Upper lobe of right lung (tissue), 1 donor: ENCODE measurements at regions not wholly inside any gene's neighbourhood (a gene's known extent, or its start where the extent isn't known, plus 50 kb on each side); places are given as distances from the start of the nearest gene placed in this dataset.

Experiments used
- ATAC-seq: fragments of 200-7000 bp; cut with Tn5 transposase; one replicate; pipeline ENCODE4 v1.9.1; 2020; ENCODE audit warnings: mild to moderate bottlenecking, moderate library complexity
- DNase-seq: peaks from one replicate; pipeline ENCODE4 v3.0.0-alpha.2; 2020
- H3K27ac ChIP-seq: fragments of 200-600 bp; one replicate; pipeline ENCODE4 v1.8.0; 2022
- H3K27me3 ChIP-seq: fragments of 200-600 bp; one replicate; pipeline ENCODE4 v1.8.0; 2022; ENCODE audit warnings: mild to moderate bottlenecking
- H3K36me3 ChIP-seq: fragments of 200-600 bp; one replicate; pipeline ENCODE4 v1.8.0; 2022
- H3K4me1 ChIP-seq: fragments of 200-600 bp; one replicate; pipeline ENCODE4 v1.8.0; 2022
- H3K4me3 ChIP-seq: fragments of 200-600 bp; one replicate; pipeline ENCODE4 v1.8.0; 2022; ENCODE audit warnings: mild to moderate bottlenecking
- H3K9me3 ChIP-seq: fragments of 200-600 bp; one replicate; pipeline ENCODE4 v1.8.0; 2022
- intact Hi-C: fragments of 100-400 bp; cut with DNase I; formaldehyde crosslinking; loops from one replicate; pipeline ENCODE4 v1.11.0; 2022
- TF ChIP-seq, protein P1 (sequence below): fragments of 200-600 bp; IDR thresholded peaks from one replicate; pipeline ENCODE4 v1.8.0; 2022; ENCODE audit warnings: antibody characterized with exemption
- donor health status: DM: no; HTN: yes; CAD: no; lungs with severe emphysema.

DNA sequence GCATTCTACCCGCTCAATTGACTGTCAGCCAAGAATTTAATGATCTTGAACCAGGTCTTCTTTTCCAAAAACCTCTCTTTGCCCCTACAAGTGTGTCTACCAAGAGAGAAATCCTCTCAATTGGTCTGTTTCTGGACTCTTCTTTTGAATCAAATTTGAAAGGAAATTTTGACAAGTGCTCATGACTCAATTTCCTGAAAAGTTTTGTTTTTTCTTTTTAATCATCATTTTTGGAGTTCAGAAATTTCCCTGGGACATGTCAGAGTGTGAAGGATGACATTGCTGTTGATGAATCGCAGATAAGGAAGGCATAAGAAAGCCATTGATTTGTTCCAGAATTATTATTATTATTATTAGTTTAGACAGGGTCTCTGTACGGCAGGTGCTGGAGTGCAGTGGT is 88.2 kb upstream of the AKT3 start:
- Histone ChIP-seq H3K36me3 (no peaks in the 10 kb centered on the region), H3K27me3 (no peaks in the 10 kb centered on the region), H3K4me1 (no peaks in the 10 kb centered on the region), H3K4me3 (no peak overlapping the region), H3K9me3 (no peaks in the 10 kb centered on the region), H3K27ac (no peak overlapping the region)
- intact Hi-C loops: no loop called here
- ATAC-seq (no peak), DNase-seq (no peak)
- TF ChIP-seq, protein P1, sequence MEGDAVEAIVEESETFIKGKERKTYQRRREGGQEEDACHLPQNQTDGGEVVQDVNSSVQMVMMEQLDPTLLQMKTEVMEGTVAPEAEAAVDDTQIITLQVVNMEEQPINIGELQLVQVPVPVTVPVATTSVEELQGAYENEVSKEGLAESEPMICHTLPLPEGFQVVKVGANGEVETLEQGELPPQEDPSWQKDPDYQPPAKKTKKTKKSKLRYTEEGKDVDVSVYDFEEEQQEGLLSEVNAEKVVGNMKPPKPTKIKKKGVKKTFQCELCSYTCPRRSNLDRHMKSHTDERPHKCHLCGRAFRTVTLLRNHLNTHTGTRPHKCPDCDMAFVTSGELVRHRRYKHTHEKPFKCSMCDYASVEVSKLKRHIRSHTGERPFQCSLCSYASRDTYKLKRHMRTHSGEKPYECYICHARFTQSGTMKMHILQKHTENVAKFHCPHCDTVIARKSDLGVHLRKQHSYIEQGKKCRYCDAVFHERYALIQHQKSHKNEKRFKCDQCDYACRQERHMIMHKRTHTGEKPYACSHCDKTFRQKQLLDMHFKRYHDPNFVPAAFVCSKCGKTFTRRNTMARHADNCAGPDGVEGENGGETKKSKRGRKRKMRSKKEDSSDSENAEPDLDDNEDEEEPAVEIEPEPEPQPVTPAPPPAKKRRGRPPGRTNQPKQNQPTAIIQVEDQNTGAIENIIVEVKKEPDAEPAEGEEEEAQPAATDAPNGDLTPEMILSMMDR: no peak

DNA sequence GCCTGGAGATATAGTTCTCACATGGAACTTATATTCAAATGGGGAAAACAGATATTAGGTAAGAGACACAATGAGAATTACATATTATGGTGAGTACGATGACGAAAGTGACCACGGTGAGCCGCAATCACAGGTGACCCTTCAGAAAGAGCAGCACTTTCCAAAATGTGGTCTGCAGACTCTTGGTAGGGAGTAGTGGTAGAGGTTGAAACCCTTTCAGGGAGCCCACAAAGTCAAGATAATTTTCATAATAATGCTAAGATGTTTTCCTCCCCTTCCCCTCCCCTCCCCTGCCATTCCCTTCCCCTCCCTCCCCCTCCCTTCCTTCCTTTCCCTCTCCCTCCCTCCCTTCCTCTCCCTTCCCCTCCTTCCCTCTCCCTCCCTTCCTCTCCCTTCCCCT is 83.5 kb upstream of the AKT3 start:
- H3K4me1 ChIP-seq: no peaks in the 10 kb centered on the region
- ATAC-seq (no peak), DNase-seq (no peak)
- H3K27me3 ChIP-seq: peaks cover 25% of the 10 kb centered on the region
- no peaks in the 10 kb centered on the region for H3K9me3 ChIP-seq
- H3K36me3 ChIP-seq: no peaks in the 10 kb centered on the region
- TF ChIP-seq, protein P1: no peak
- H3K4me3 ChIP-seq: no peak overlapping the region
- H3K27ac ChIP-seq: no peak overlapping the region
- intact Hi-C loops: no loop called here

DNA sequence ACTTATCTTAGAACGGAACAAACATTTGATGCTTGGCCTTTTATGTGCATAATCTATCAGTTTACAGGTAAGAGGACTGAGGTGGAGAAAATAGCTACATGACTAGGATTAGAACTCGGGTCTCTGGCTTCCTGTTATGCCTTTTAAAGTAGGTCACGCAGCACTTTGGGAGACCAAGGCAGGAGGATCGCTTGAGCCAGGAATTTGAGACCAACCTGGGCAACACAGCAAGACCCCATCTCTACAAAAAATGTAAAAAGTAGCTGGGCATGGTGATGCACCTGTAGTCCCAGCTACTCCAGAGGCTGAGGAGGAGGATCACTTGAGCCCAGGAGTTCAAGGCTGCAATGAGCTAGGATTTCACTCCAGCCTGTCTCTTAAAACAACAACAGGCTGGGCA is 81.9 kb upstream of the AKT3 start:
- Histone ChIP-seq H3K4me3 (no peak overlapping the region), H3K27ac (no peak overlapping the region), H3K9me3 (no peaks in the 10 kb centered on the region), H3K36me3 (no peaks in the 10 kb centered on the region), H3K27me3 (peaks cover 25% of the 10 kb centered on the region), H3K4me1 (no peaks in the 10 kb centered on the region)
- intact Hi-C loops: no loop called here
- TF ChIP-seq, protein P1: no peak
- ATAC-seq (no peak), DNase-seq (no peak)

DNA sequence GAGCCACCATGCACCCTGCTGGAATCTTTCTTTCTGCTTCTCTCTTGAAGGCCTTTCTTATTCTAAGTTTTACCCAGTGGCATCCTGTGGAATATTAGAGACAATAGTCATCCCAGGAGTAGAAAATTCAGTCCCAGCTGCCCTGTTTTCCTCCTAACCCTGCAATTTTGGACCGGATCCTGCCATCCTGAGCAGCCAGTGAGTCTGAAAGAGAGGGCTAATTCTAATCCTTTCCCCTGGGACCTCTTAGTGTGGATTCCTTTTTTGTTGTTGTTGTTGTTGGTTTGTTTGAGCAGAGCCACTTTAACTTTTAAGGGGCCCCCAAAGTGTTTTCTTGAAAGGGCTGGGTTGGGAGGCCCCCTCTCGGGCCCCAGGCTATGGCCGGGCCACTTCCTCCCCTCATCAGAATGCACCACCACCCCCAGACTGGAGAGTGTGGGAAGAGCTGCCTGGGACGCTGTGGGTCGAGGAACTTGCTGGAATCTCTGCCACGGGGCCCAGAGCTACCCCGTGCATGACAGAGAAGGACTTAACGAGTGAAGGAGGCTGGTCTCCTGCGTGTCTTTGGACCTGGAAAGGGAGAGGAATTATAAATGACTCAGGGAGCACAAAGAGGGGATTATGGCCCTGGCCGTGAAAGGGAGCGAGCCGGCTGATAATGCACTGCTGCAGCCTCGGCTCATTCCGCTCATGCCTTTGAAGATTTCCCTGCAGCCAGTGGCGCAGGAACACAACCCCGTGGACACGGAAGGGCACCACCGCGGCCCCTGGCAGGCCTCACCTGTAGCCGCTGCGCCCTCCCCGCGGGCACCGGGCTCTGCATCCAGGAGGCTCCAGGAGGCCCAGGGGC is 81.0 kb upstream of the AKT3 start:
- Histone ChIP-seq H3K27ac (no peak overlapping the region), H3K9me3 (no peaks in the 10 kb centered on the region), H3K4me3 (no peak overlapping the region), H3K4me1 (no peaks in the 10 kb centered on the region), H3K27me3 (peaks cover 25% of the 10 kb centered on the region), H3K36me3 (no peaks in the 10 kb centered on the region)
- ATAC-seq (no peak), DNase-seq (no peak)
- TF ChIP-seq, protein P1: no peak
- intact Hi-C loops: no loop called here

DNA sequence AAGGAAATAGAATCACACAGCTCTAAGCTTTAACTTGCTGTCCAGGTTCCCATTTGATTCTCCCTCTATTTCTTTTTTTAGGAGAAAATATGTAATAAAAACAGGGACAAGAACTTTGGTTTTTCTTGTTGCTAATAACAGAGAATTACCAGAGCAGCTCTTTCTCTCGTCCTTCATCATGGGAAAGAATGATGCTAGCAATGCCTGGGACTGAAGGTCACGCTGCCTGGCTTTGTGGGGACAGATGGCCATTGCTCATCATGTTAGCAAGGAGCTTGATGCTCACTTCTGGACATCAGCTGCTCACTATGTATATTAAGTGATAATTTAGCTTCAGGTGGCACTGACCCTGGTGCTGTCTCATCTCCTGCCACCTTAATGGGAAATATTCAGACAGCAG is 77.3 kb upstream of the AKT3 start:
- no peak overlapping the region for H3K4me3 ChIP-seq
- intact Hi-C loops: no loop called here
- H3K36me3 ChIP-seq: no peaks in the 10 kb centered on the region
- DNase-seq (no peak), ATAC-seq (no peak)
- no peaks in the 10 kb centered on the region for H3K4me1 ChIP-seq
- H3K9me3 ChIP-seq: no peaks in the 10 kb centered on the region
- H3K27ac ChIP-seq: no peak overlapping the region
- TF ChIP-seq, protein P1: no peak
- H3K27me3 ChIP-seq: peaks cover 18% of the 10 kb centered on the region
